Mammary epithelial cell (primary cell): ENCODE measurements at regions not wholly inside any gene's neighbourhood (a gene's known extent, or its start where the extent isn't known, plus 50 kb on each side); places are given as distances from the start of the nearest gene placed in this dataset.
"Not testable (repeated sequence)": the region's sequence is repeated elsewhere in the genome, so short reads cannot be mapped to it uniquely, and the experiment has no call there.

Source experiments
- EZH2 ChIP-seq: IDR thresholded peaks from 2 replicates; pipeline ENCODE4 v1.6.1; 2012; ENCODE audit warnings: low read length, inconsistent platforms, borderline replicate concordance
- TF ChIP-seq, protein P1 (sequence below), 2 donors: IDR thresholded peaks in 1 of 2; conservative IDR thresholded peaks in 1 of 2; 2 replicates each; pipeline ENCODE4 v1.5.1; 2011 to 2012; ENCODE audit warnings: inconsistent platforms in 2 of 2, low read length in 2 of 2, mild to moderate bottlenecking in 2 of 2, control low read depth in 1 of 2, low read depth in 1 of 2; ENCODE audit not compliant: insufficient read depth in 1 of 2; ENCODE audit errors: extremely low read depth in 1 of 2

GRCh38 chr6:93835451-93836145 is 416.2 kb upstream of the EPHA7 start:
- TF ChIP-seq, protein P1, sequence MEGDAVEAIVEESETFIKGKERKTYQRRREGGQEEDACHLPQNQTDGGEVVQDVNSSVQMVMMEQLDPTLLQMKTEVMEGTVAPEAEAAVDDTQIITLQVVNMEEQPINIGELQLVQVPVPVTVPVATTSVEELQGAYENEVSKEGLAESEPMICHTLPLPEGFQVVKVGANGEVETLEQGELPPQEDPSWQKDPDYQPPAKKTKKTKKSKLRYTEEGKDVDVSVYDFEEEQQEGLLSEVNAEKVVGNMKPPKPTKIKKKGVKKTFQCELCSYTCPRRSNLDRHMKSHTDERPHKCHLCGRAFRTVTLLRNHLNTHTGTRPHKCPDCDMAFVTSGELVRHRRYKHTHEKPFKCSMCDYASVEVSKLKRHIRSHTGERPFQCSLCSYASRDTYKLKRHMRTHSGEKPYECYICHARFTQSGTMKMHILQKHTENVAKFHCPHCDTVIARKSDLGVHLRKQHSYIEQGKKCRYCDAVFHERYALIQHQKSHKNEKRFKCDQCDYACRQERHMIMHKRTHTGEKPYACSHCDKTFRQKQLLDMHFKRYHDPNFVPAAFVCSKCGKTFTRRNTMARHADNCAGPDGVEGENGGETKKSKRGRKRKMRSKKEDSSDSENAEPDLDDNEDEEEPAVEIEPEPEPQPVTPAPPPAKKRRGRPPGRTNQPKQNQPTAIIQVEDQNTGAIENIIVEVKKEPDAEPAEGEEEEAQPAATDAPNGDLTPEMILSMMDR (conservative IDR thresholded peaks at IDR 0.05 in 1 of 2, IDR thresholded peaks at IDR 0.05 in 1 of 2; ENCODE audit: extremely low read depth in 1 of 2, insufficient read depth in 1 of 2, low read depth in 1 of 2, low read length in 2 of 2): not testable (repeated sequence)
- not testable (repeated sequence) for TF ChIP-seq EZH2
